H1 (cell line): ENCODE measurements at regions not wholly inside any gene's neighbourhood (a gene's known extent, or its start where the extent isn't known, plus 50 kb on each side); places are given as distances from the start of the nearest gene placed in this dataset.

Experiments used
- CTCF ChIP-seq, 3 experiments: IDR thresholded peaks; 1 replicate in 2 of 3; 2 replicates in 1 of 3; pipeline versions ENCODE4 v1.5.1 to v1.6.1; 2011; ENCODE audit warnings: low read length in 3 of 3, mild to moderate bottlenecking in 3 of 3, inconsistent platforms in 2 of 3, low read depth in 1 of 3, moderate library complexity in 1 of 3; ENCODE audit not compliant: insufficient read depth in 1 of 3; ENCODE audit errors: control extremely low read depth in 1 of 3
- EP300 ChIP-seq, 2 experiments: IDR thresholded peaks; 1 replicate in 1 of 2; 2 replicates in 1 of 2; pipeline ENCODE4 v1.6.1; 2011 to 2012; ENCODE audit warnings: low read depth in 2 of 2, low read length in 2 of 2, mild to moderate bottlenecking in 2 of 2, borderline replicate concordance in 1 of 2, inconsistent platforms in 1 of 2, moderate library complexity in 1 of 2
- KDM1A ChIP-seq: fragments of 200-600, 300-600 bp; sonication (generic); IDR thresholded peaks from 2 replicates; pipeline ENCODE4 v1.7.1; 2016; ENCODE audit warnings: mild to moderate bottlenecking, low read length, borderline replicate concordance
- NRF1 ChIP-seq: IDR thresholded peaks from 2 replicates; pipeline ENCODE4 v1.6.1; 2011; ENCODE audit warnings: mild to moderate bottlenecking, low read depth, low read length, improper control_type of control experiment

DNA sequence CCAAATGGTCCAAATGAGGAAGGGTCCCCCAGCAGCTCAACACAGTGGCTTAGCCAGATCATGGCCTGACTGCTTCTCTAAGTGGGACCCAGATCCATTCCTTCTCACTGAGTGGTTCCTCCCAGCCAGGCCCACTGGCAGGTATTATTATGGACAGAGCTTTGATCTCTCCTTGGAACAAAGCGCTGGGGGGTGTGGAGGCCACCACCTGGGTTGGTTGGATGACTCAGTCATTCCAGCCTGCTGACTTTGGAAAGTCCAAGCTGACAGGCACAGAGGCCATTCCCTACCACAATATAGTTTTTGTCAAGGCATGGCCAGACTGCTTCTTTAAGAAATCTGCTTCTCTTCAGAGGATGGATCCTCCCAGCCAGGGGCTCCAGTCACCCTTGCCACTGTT lies 341.1 kb downstream of the BTG1 start (continued):
- no peak for TF ChIP-seq CTCF (IDR thresholded peaks at IDR 0.05; ENCODE audit: control extremely low read depth in 1 of 3, insufficient read depth in 1 of 3, low read depth in 1 of 3, low read length in 3 of 3)
- TF ChIP-seq KDM1A = no peak
- no peak for TF ChIP-seq NRF1
- TF ChIP-seq EP300 (IDR thresholded peaks at IDR 0.05; ENCODE audit: borderline replicate concordance in 1 of 2, low read depth in 2 of 2, low read length in 2 of 2) = no peak
